ENCODE measurements at regions not wholly inside any gene's neighbourhood (a gene's known extent, or its start where the extent isn't known, plus 50 kb on each side); places are given as distances from the start of the nearest gene placed in this dataset.

GRCh38 chr6:164533045-164533362 is 776.4 kb downstream of the C6orf118 start:
- TF ChIP-seq CTCF (IDR thresholded peaks at IDR 0.05): no peak

GRCh38 chr6:164532198-164533044 is 777.0 kb downstream of the C6orf118 start:
- TF ChIP-seq CTCF (IDR thresholded peaks at IDR 0.05): no peak

DNA sequence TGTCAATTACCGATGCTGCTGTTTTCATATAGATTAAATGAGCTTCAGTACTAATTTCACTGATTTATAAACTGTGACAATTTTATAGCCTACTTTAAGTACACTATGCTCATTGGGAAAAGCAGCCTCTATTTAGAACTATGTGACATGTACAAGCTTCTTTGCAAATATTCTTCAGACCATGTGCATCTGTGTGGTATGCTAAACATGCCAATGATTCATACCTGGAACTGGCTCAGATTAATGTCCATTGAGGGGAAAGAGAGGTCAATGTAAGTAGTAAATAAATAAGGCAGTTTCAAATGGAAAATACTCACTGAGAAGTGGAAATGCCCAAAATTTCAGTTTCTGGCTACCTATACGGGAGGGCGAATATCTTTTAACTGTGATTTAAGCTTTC is 777.7 kb downstream of the C6orf118 start:
- TF ChIP-seq CTCF (IDR thresholded peaks at IDR 0.05): no peak

GRCh38 chr6:164528539-164528938 is 780.9 kb downstream of the C6orf118 start:
- TF ChIP-seq CTCF (IDR thresholded peaks at IDR 0.05): no peak

DNA sequence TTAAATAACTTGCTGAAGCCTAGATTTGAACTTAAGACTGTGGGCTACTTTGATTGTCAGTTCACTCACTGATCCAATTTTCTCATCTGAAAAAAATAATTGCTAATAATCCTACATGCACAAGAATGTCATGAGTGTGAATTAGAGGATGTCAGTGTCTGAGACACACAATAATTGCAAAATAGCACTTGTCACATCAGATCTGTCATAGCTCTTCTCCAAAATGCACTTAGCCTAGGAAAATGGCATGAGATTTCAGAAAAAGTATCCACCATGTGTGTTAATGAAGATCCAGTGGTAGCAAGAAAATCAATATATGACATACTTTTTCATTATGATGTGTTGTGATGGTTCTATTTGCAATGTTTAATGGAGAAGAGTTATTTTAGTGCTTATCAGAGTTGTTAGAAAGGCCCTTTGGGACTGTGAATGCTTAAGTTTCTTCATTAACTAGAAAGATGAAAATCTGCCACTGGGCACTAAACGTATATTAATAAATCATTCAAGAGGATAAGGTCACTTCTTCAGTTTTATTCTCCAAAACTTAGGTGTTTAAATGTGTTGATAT is 786.2 kb downstream of the C6orf118 start:
- no peak for TF ChIP-seq CTCF (IDR thresholded peaks at IDR 0.05)

DNA sequence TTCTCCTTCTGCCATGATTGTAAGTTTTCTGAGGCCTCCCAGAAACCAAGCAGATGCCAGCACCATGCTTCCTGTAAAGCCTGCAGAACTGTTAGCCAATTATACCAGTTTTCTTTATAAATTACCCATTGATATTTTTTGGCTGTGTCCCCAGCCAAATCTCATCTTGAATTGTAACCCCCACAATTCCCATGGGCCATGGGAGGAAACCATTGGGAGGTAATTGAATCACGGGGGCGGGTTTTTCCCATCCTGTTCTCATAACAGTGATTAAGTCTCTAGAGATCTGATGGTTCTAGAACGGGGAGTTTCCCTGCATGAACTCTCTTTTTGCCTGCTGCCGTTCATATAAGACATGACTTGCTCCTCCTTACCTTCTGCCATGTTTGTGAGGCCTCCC is 788.5 kb downstream of the C6orf118 start:
- TF ChIP-seq CTCF (IDR thresholded peaks at IDR 0.05): no peak

GRCh38 chr6:164507206-164507940 is 802.0 kb downstream of the C6orf118 start:
- no peak for TF ChIP-seq CTCF (IDR thresholded peaks at IDR 0.05)
